Mesenchymal stem cell (in vitro differentiated cells and primary cell): ENCODE measurements at regions not wholly inside any gene's neighbourhood (a gene's known extent, or its start where the extent isn't known, plus 50 kb on each side); places are given as distances from the start of the nearest gene placed in this dataset.

ENCODE experiments used
- DNase-seq: peaks from one replicate; pipeline ENCODE4 v3.0.0-alpha.2; 2013
- H2AFZ ChIP-seq: one replicate; pipeline ENCODE4 v1.6.1; 2013; ENCODE audit warnings: low read depth, mild to moderate bottlenecking, control low read depth, inconsistent platforms, low read length, moderate library complexity
- H2AK5ac ChIP-seq: 2 replicates; pipeline ENCODE4 v1.6.1; 2013; ENCODE audit warnings: low read length, moderate library complexity, mild to moderate bottlenecking, inconsistent platforms; ENCODE audit not compliant: severe bottlenecking
- H2BK120ac ChIP-seq: one replicate; pipeline ENCODE4 v1.6.1; 2013; ENCODE audit warnings: low read depth, mild to moderate bottlenecking, inconsistent platforms, low read length, moderate library complexity
- H2BK12ac ChIP-seq, 2 experiments: one replicate each; pipeline ENCODE4 v1.6.1; 2013; ENCODE audit warnings: inconsistent platforms in 2 of 2, low read length in 2 of 2, mild to moderate bottlenecking in 2 of 2, moderate library complexity in 2 of 2, control low read depth in 1 of 2
- H2BK15ac ChIP-seq: one replicate; pipeline ENCODE4 v1.6.1; 2013; ENCODE audit warnings: mild to moderate bottlenecking, low read depth, inconsistent platforms; ENCODE audit not compliant: poor library complexity, severe bottlenecking
- H2BK5ac ChIP-seq: 2 replicates; pipeline ENCODE4 v1.6.1; 2013; ENCODE audit warnings: low read depth, mild to moderate bottlenecking, low read length, control low read depth, inconsistent platforms; ENCODE audit not compliant: poor library complexity, severe bottlenecking
- H3K14ac ChIP-seq, 2 experiments: one replicate each; pipeline ENCODE4 v1.6.1; 2013; ENCODE audit warnings: inconsistent platforms in 2 of 2, low read length in 2 of 2, control low read depth in 1 of 2, mild to moderate bottlenecking in 1 of 2, moderate library complexity in 1 of 2
- H3K18ac ChIP-seq, 2 experiments: one replicate each; pipeline ENCODE4 v1.6.1; 2013; ENCODE audit warnings: inconsistent platforms in 2 of 2, low read length in 2 of 2, control low read depth in 1 of 2, low read depth in 1 of 2, mild to moderate bottlenecking in 1 of 2
- H3K23ac ChIP-seq, 2 experiments: one replicate each; pipeline ENCODE4 v1.6.1; 2013; ENCODE audit warnings: inconsistent platforms in 2 of 2, low read length in 2 of 2, mild to moderate bottlenecking in 2 of 2, moderate library complexity in 2 of 2, control low read depth in 1 of 2
- H3K27ac ChIP-seq: 2 replicates; pipeline ENCODE4 v1.5.1; 2013; ENCODE audit warnings: mild to moderate bottlenecking, moderate library complexity, low read length, control low read depth, inconsistent platforms; ENCODE audit not compliant: poor library complexity, severe bottlenecking
- H3K27me3 ChIP-seq, 2 experiments: 2 replicates each; pipeline versions ENCODE4 v1.6.1 to v1.7.0; 2013; ENCODE audit warnings: low read length in 2 of 2, mild to moderate bottlenecking in 2 of 2, moderate library complexity in 2 of 2, control low read depth in 1 of 2, inconsistent platforms in 1 of 2; ENCODE audit not compliant: control insufficient read depth in 1 of 2, insufficient read depth in 1 of 2
- H3K36me3 ChIP-seq, 2 experiments: 2 replicates each; pipeline versions ENCODE4 v1.6.1 to v1.7.0; 2013; ENCODE audit warnings: low read length in 2 of 2, control low read depth in 1 of 2, inconsistent platforms in 1 of 2, low read depth in 1 of 2, mild to moderate bottlenecking in 1 of 2; ENCODE audit not compliant: insufficient read depth in 2 of 2, control insufficient read depth in 1 of 2
- H3K4ac ChIP-seq, 2 experiments: one replicate each; pipeline ENCODE4 v1.6.1; 2013; ENCODE audit warnings: inconsistent platforms in 2 of 2, low read length in 2 of 2, mild to moderate bottlenecking in 2 of 2, moderate library complexity in 2 of 2, control low read depth in 1 of 2, low read depth in 1 of 2
- H3K4me1 ChIP-seq: 2 replicates; pipeline ENCODE4 v1.6.1; 2013; ENCODE audit warnings: low read depth, low read length, control low read depth; ENCODE audit not compliant: control insufficient read depth, insufficient read depth
- H3K4me2 ChIP-seq: 2 replicates; pipeline ENCODE4 v1.6.1; 2013; ENCODE audit warnings: low read length, mild to moderate bottlenecking, inconsistent platforms; ENCODE audit not compliant: poor library complexity, severe bottlenecking
- H3K4me3 ChIP-seq, 2 experiments: 2 replicates each; pipeline versions ENCODE4 v1.5.1 to v1.7.0; 2013; ENCODE audit warnings: low read length in 2 of 2, mild to moderate bottlenecking in 2 of 2, control low read depth in 1 of 2, low read depth in 1 of 2; ENCODE audit not compliant: insufficient read depth in 1 of 2
- H3K79me1 ChIP-seq: replicated peaks from 2 replicates; pipeline ENCODE4 v1.6.1; 2013; ENCODE audit warnings: mild to moderate bottlenecking, control low read depth, low read length, inconsistent platforms; ENCODE audit not compliant: poor library complexity, severe bottlenecking
- H3K9ac ChIP-seq: 2 replicates; pipeline ENCODE4 v1.7.0; 2013; ENCODE audit warnings: mild to moderate bottlenecking, low read length, moderate library complexity
- H3K9me3 ChIP-seq: 2 replicates; pipeline ENCODE4 v1.7.0; 2013; ENCODE audit warnings: mild to moderate bottlenecking, low read length; ENCODE audit not compliant: control insufficient read depth
- H4K8ac ChIP-seq: one replicate; pipeline ENCODE4 v1.6.1; 2013; ENCODE audit warnings: inconsistent platforms, mild to moderate bottlenecking, low read length, moderate library complexity
- H4K91ac ChIP-seq: one replicate; pipeline ENCODE4 v1.6.1; 2013; ENCODE audit warnings: mild to moderate bottlenecking, low read length, inconsistent platforms
- WGBS: methylation state at CpG from one replicate; pipeline ENCODE4 v1.1.7; 2013; ENCODE audit warnings: mixed read lengths; 5-methylcytosine and 5-hydroxymethylcytosine counted together

DNA sequence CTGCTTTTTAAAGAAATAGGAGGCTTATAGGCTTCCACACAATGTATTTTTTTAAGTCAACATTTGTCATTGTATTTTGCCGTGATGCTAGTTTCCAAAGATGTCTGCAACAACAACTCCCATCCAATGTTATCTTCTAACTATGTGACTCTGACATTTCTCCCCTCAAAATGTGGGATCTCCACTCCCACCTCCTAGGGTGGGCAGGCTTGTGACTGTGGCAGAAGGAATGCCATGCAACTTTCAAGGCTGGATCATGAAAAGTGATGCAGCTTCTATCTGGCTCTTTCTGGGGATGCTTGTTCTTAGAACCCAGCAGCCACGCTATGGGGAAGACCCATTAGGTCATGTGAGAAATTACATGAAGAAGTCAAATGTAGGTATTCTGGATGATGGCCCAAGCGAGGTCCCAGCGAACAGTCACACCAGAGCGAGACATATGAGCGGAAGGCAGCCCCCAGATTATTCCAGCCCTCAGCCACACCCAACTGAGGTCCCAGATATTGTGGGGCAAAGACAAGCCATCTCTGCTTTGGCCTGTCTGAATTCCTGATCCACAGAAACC, 124.3 kb downstream of the BDH1 start:
- Histone ChIP-seq H2BK12ac (peak overlapping the region in 1 of 2 experiments; percentile 83), H3K9me3 (no peaks in the 10 kb centered on the region)
- 98% methylated on average over 6 of the region's 6 CpGs for WGBS

DNA sequence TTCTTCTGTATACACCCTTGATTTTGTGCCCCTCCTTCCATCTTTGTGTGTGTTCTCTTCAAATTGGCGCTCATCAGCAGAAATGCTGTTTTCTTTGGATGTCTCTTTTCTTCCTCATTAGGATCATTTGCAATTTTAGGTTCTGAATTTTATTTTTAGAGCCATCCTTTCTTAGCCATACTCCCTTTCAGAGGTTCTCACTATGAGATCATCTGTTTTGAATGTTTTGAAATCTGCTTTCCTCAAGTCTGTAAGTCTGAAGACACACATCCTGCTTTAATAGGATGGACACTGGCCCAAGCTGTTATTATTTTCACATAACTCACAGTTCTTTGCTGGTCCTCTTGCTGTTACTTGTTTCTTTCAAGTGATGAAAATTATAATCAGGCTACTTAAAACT, 124.8 kb downstream of the BDH1 start:
- Histone ChIP-seq H4K8ac (no peak overlapping the region), H3K4me1 (peaks cover 14% of the 10 kb centered on the region), H3K4ac (no peak overlapping the region), H4K91ac (no peak overlapping the region), H2AK5ac (no peak overlapping the region), H2BK12ac (no peak overlapping the region), H3K27me3 (peaks cover 0 to 30% of the 10 kb centered on the region in 2 experiments), H3K18ac (no peak overlapping the region), H3K9ac (no peak overlapping the region), H3K27ac (peak overlapping the region; percentile 45), H2AFZ (no peak overlapping the region), H3K4me2 (no peak overlapping the region), H3K14ac (no peak overlapping the region), H3K4me3 (peak overlapping the region in 1 of 2 experiments; percentile 41), H2BK120ac (no peak overlapping the region), H2BK15ac (no peak overlapping the region), H3K36me3 (no peaks in the 10 kb centered on the region), H3K79me1 (no peaks in the 10 kb centered on the region), H3K23ac (no peak overlapping the region), H3K9me3 (no peaks in the 10 kb centered on the region), H2BK5ac (no peak overlapping the region)
- WGBS: 100% methylated on average over 1 of the region's 1 CpG
- peak; percentile 67 for DNase-seq

More for the DNA sequence above, 124.3 kb downstream of the BDH1 start:
- Histone ChIP-seq H2BK5ac (no peak overlapping the region), H3K4me3 (no peak overlapping the region), H3K14ac (no peak overlapping the region), H2AFZ (no peak overlapping the region), H2BK120ac (peak overlapping the region; percentile 2), H3K23ac (no peak overlapping the region), H3K27me3 (peaks cover 0 to 27% of the 10 kb centered on the region in 2 experiments), H3K4me2 (no peak overlapping the region), H4K91ac (peak overlapping the region; percentile 6), H3K4ac (no peak overlapping the region), H2BK15ac (no peak overlapping the region), H3K4me1 (peaks cover 14% of the 10 kb centered on the region), H2AK5ac (peak overlapping the region; percentile 33), H3K36me3 (no peaks in the 10 kb centered on the region), H3K18ac (peak overlapping the region in 1 of 2 experiments; percentile 16), H3K27ac (no peak overlapping the region), H3K79me1 (no peaks in the 10 kb centered on the region), H4K8ac (peak overlapping the region; percentile 55), H3K9ac (no peak overlapping the region)
- peak; percentile 13 for DNase-seq

DNA sequence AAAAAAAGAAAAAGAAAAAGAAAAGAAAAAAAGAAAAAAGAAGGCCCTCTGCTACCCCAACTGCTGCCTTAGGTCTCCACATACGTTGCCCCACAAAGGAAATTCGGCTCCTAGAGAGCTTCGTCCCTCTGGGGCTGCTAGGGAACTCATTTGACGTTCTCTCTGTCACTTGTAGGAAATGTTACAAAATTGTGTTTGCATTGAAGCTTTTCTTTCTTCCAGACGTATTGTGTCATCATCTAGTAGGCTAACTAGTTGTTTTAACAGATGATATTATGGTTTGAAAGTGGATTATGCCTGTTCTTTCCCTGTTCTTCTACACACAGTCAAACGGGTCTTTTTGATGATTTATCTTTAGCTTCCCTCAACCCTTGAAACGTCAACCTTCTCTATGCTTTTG, 125.3 kb downstream of the BDH1 start:
- H3K4me2 ChIP-seq: no peak overlapping the region
- no peak overlapping the region for H3K4ac ChIP-seq
- no peaks in the 10 kb centered on the region for H3K79me1 ChIP-seq
- H4K91ac ChIP-seq: no peak overlapping the region
- H2BK15ac ChIP-seq: no peak overlapping the region
- WGBS: 65% methylated on average over 6 of the region's 7 CpGs
- no peak overlapping the region for H3K9ac ChIP-seq
- H3K23ac ChIP-seq: no peak overlapping the region
- H4K8ac ChIP-seq: no peak overlapping the region
- H3K4me3 ChIP-seq: peak overlapping the region in 1 of 2 experiments; percentile 41
- no peaks in the 10 kb centered on the region for H3K9me3 ChIP-seq
- no peak overlapping the region for H3K18ac ChIP-seq
- H3K27me3 ChIP-seq: peaks cover 0 to 31% of the 10 kb centered on the region in 2 experiments
- H3K27ac ChIP-seq: peak overlapping the region; percentile 45
- no peak overlapping the region for H3K14ac ChIP-seq
- H2AK5ac ChIP-seq: no peak overlapping the region
- H3K4me1 ChIP-seq: peaks cover 14% of the 10 kb centered on the region
- H2BK12ac ChIP-seq: no peak overlapping the region
- no peaks in the 10 kb centered on the region for H3K36me3 ChIP-seq
- no peak overlapping the region for H2BK5ac ChIP-seq
- peak; percentile 35 for DNase-seq
- no peak overlapping the region for H2BK120ac ChIP-seq
- no peak overlapping the region for H2AFZ ChIP-seq

DNA sequence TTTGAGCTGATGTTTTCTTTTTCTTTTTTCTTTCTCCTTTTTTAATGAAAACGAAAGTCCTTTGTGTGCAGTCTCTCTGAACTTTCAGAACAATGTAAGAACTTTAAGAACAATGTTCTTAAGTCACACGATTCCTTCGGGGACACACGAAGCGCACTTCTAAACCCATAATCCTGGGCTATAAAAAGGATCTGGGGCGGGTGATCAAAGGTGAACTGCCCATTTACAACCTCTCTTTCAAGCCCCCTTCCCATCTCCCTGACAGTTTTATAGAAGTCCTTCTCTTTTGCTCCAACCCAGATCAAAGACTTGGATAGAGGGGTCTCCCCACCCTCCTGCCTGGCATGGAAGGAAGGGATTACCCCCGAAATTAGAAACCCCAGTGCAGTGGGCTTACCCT, 126.8 kb downstream of the BDH1 start:
- peak overlapping the region; percentile 64 for H2BK120ac ChIP-seq
- H2AFZ ChIP-seq: no peak overlapping the region
- H2BK5ac ChIP-seq: no peak overlapping the region
- H3K79me1 ChIP-seq: no peaks in the 10 kb centered on the region
- DNase-seq: no peak
- H3K27me3 ChIP-seq: peaks cover 0 to 33% of the 10 kb centered on the region in 2 experiments
- H2BK12ac ChIP-seq: peak overlapping the region in 1 of 2 experiments; percentile 10
- peaks cover 14% of the 10 kb centered on the region for H3K4me1 ChIP-seq
- peak overlapping the region; percentile 90 for H2AK5ac ChIP-seq
- peak overlapping the region; percentile 19 for H4K8ac ChIP-seq
- peak overlapping the region; percentile 4 for H3K9ac ChIP-seq
- no peaks in the 10 kb centered on the region for H3K36me3 ChIP-seq
- no peak overlapping the region for H2BK15ac ChIP-seq
- H4K91ac ChIP-seq: no peak overlapping the region
- peak overlapping the region; percentile 18 for H3K27ac ChIP-seq
- no peak overlapping the region for H3K23ac ChIP-seq
- H3K9me3 ChIP-seq: no peaks in the 10 kb centered on the region
- peak overlapping the region; percentile 30 to 40 for H3K18ac ChIP-seq
- WGBS: 61% methylated on average over 7 of the region's 7 CpGs
- no peak overlapping the region for H3K4me3 ChIP-seq
- H3K4me2 ChIP-seq: peak overlapping the region; percentile 24
- peak overlapping the region; percentile 42 to 66 for H3K4ac ChIP-seq
- H3K14ac ChIP-seq: no peak overlapping the region
